ENCODE measurements at regions not wholly inside any gene's neighbourhood (a gene's known extent, or its start where the extent isn't known, plus 50 kb on each side); places are given as distances from the start of the nearest gene placed in this dataset.

DNA sequence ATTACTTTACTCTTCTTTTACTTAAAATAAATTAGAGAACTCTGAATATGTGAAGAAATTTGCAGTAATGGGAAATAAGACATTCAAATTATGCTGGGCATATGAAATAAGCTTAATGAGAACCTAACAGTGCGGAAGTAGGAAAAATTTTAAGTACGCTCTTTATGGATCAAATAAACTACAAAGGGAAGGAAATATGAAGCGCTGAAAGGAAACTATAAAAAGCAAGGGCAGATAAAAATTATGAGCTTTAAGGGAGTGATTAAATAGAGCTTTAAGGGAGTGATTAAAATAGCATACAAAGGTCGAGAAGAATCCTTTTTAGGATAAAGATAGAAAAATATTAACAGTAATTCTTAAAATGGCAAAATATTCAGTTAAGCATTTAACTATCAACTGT lies 118.3 kb upstream of the AADACL2 start:
- Histone ChIP-seq H3K4me3 (no peak overlapping the region), H3K27ac (no peak overlapping the region), H3K27me3 (no peaks in the 10 kb centered on the region), H3K4me1 (no peaks in the 10 kb centered on the region), H3K36me3 (no peaks in the 10 kb centered on the region), H3K9me3 (no peaks in the 10 kb centered on the region)
- TF ChIP-seq, protein P1, sequence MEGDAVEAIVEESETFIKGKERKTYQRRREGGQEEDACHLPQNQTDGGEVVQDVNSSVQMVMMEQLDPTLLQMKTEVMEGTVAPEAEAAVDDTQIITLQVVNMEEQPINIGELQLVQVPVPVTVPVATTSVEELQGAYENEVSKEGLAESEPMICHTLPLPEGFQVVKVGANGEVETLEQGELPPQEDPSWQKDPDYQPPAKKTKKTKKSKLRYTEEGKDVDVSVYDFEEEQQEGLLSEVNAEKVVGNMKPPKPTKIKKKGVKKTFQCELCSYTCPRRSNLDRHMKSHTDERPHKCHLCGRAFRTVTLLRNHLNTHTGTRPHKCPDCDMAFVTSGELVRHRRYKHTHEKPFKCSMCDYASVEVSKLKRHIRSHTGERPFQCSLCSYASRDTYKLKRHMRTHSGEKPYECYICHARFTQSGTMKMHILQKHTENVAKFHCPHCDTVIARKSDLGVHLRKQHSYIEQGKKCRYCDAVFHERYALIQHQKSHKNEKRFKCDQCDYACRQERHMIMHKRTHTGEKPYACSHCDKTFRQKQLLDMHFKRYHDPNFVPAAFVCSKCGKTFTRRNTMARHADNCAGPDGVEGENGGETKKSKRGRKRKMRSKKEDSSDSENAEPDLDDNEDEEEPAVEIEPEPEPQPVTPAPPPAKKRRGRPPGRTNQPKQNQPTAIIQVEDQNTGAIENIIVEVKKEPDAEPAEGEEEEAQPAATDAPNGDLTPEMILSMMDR (IDR thresholded peaks at IDR 0.05): no peak
- TF ChIP-seq POLR2A (IDR thresholded peaks at IDR 0.05): no peak
- no peak for DNase-seq
- intact Hi-C loops (cut with DNase I; ENCODE audit: low total_unique reads): no loop called here

DNA sequence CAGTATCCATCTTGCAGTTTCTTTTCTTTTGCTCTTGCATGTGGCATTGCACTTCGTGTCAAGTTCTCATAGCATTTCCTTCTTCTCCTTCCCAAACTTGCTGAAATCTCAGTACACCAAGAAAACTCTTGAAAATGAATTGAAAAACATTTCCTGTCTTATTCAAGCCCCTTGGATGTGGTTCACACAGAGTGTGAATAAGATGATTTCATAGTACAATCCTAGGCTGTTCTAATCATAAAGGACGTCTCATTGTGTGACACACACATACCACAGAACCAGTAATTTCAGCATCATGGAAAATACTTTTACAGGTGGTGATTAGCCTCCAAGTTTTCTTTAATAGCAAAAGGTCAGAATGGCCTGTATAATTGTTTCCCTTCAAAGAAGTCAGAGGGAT lies 121.6 kb upstream of the AADACL2 start:
- TF ChIP-seq POLR2A (IDR thresholded peaks at IDR 0.05): no peak
- TF ChIP-seq, protein P1 (IDR thresholded peaks at IDR 0.05): no peak
- Histone ChIP-seq H3K4me1 (no peaks in the 10 kb centered on the region), H3K4me3 (no peak overlapping the region), H3K27me3 (no peaks in the 10 kb centered on the region), H3K27ac (peak overlapping the region in 1 of 2 donors; percentile 40), H3K9me3 (no peaks in the 10 kb centered on the region), H3K36me3 (no peaks in the 10 kb centered on the region)
- intact Hi-C loops (cut with DNase I; ENCODE audit: low total_unique reads): no loop called here
- no peak for DNase-seq

DNA sequence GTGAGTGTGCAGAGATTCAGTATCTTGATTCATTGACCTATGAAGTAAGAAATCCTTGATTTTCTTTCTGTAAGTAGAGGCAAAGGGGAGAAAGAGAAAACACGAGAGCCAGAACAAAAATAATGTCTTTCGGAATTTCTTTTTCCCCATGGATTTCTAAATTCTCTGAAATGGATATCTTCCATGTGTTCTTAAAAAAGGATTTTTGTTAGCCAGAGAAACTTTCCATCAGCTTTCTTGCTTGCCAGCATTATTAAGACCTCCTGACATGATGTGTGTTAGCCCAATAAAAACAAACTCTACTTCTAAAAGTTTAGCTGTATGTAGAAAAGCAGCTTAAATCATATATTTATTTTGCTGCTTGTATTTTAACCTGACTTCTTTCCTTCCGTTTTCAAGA lies 122.3 kb upstream of the AADACL2 start:
- Histone ChIP-seq H3K4me1 (no peaks in the 10 kb centered on the region), H3K27me3 (no peaks in the 10 kb centered on the region), H3K9me3 (no peaks in the 10 kb centered on the region), H3K27ac (peak overlapping the region in 1 of 2 donors; percentile 40), H3K36me3 (no peaks in the 10 kb centered on the region), H3K4me3 (no peak overlapping the region)
- no peak for DNase-seq
- intact Hi-C loops (cut with DNase I; ENCODE audit: low total_unique reads): no loop called here
- TF ChIP-seq POLR2A (IDR thresholded peaks at IDR 0.05): no peak
- TF ChIP-seq, protein P1 (IDR thresholded peaks at IDR 0.05): no peak

DNA sequence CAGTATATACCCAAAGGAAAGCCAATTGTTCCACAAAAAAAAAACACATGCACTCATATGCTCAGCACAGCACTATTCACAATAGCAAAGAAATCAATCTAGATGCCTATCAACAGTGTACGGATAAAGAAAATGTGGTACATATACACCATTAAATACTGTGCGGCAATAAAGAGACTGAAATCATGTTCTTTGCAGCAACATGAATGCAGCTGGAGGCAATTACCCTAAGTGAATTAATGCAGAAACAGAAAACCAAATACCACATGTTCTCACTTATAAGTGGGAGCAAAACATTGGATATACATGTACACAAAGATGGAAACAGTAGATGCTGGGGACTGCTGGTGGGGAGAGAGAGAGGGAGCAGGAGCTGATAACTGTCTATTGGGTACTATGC lies 124.2 kb upstream of the AADACL2 start:
- no peaks in the 10 kb centered on the region for H3K4me1 ChIP-seq
- no peaks in the 10 kb centered on the region for H3K36me3 ChIP-seq
- H3K27ac ChIP-seq: no peak overlapping the region
- H3K4me3 ChIP-seq: no peak overlapping the region
- intact Hi-C loops (cut with DNase I; ENCODE audit: low total_unique reads): no loop called here
- no peak for TF ChIP-seq POLR2A (IDR thresholded peaks at IDR 0.05)
- TF ChIP-seq, protein P1 (IDR thresholded peaks at IDR 0.05): no peak
- no peaks in the 10 kb centered on the region for H3K27me3 ChIP-seq
- DNase-seq: no peak
- no peaks in the 10 kb centered on the region for H3K9me3 ChIP-seq

DNA sequence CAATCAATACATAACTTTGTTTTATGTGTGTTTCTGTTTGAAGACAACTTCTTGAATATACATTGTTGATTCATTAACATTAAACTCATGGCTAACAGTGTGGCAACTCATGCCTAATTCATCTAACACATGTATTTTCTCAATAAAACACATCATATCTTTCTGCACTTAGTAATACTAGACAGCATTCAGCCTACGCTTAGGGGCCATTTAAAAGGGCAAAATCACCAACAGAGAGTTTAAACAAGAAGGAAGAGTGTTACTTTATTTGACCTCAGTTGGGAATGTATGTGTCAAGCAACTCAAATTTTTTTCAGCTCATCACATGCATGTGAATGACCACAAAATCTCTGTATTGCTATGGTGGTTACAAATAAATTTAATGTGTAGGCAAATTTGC lies 128.8 kb upstream of the AADACL2 start:
- no peak for DNase-seq
- TF ChIP-seq POLR2A (IDR thresholded peaks at IDR 0.05): no peak
- TF ChIP-seq, protein P1 (IDR thresholded peaks at IDR 0.05): no peak
- Histone ChIP-seq H3K4me1 (no peaks in the 10 kb centered on the region), H3K27ac (no peak overlapping the region), H3K4me3 (no peak overlapping the region), H3K27me3 (no peaks in the 10 kb centered on the region), H3K9me3 (no peaks in the 10 kb centered on the region), H3K36me3 (no peaks in the 10 kb centered on the region)
- intact Hi-C loops (cut with DNase I; ENCODE audit: low total_unique reads): no loop called here

Data from uterus (tissue), 3 donors.